ENCODE measurements at regions not wholly inside any gene's neighbourhood (a gene's known extent, or its start where the extent isn't known, plus 50 kb on each side); places are given as distances from the start of the nearest gene placed in this dataset.

- H3K4me1 ChIP-seq (ENCODE audit: control insufficient read depth in 5 of 5, insufficient read depth in 5 of 5, low read length in 5 of 5) = peaks cover 0 to 3% (median 0%) of the 10 kb centered on the region in 5 donors
- H3K27ac ChIP-seq (ENCODE audit: low read depth, low read length) = no peak overlapping the region
- H3K4me3 ChIP-seq (ENCODE audit: low read depth in 1 of 5, low read length in 5 of 5) = no peak overlapping the region
- H3K36me3 ChIP-seq (ENCODE audit: control insufficient read depth in 5 of 5, insufficient read depth in 5 of 5, low read length in 5 of 5) = no peaks in the 10 kb centered on the region
- H3K9me3 ChIP-seq (ENCODE audit: control insufficient read depth in 5 of 5, low read length in 5 of 5) = no peaks in the 10 kb centered on the region
- no peaks in the 10 kb centered on the region for H3K27me3 ChIP-seq (ENCODE audit: control insufficient read depth in 5 of 5, insufficient read depth in 4 of 5, low read length in 5 of 5)
- no peak overlapping the region for H3K9ac ChIP-seq (ENCODE audit: low read length in 5 of 5)
Measured at GRCh38 chr9:108536836-108537601, 318.8 kb downstream of the ACTL7B start.

- Histone ChIP-seq H3K27ac (ENCODE audit: low read depth, low read length) (no peak overlapping the region), H3K9me3 (ENCODE audit: control insufficient read depth in 5 of 5, low read length in 5 of 5) (no peaks in the 10 kb centered on the region), H3K4me3 (ENCODE audit: low read depth in 1 of 5, low read length in 5 of 5) (no peak overlapping the region), H3K9ac (ENCODE audit: low read length in 5 of 5) (no peak overlapping the region), H3K36me3 (ENCODE audit: control insufficient read depth in 5 of 5, insufficient read depth in 5 of 5, low read length in 5 of 5) (no peaks in the 10 kb centered on the region), H3K27me3 (ENCODE audit: control insufficient read depth in 5 of 5, insufficient read depth in 4 of 5, low read length in 5 of 5) (no peaks in the 10 kb centered on the region), H3K4me1 (ENCODE audit: control insufficient read depth in 5 of 5, insufficient read depth in 5 of 5, low read length in 5 of 5) (peaks cover 0 to 3% (median 0%) of the 10 kb centered on the region in 5 donors)
Measured at GRCh38 chr9:108535526-108535925, 320.3 kb downstream of the ACTL7B start.

GRCh38 chr9:108534741-108535140 lies 321.0 kb downstream of the ACTL7B start:
- Histone ChIP-seq H3K4me1 (ENCODE audit: control insufficient read depth in 5 of 5, insufficient read depth in 5 of 5, low read length in 5 of 5) (peaks cover 0 to 3% (median 0%) of the 10 kb centered on the region in 5 donors), H3K27me3 (ENCODE audit: control insufficient read depth in 5 of 5, insufficient read depth in 4 of 5, low read length in 5 of 5) (no peaks in the 10 kb centered on the region), H3K27ac (ENCODE audit: low read depth, low read length) (no peak overlapping the region), H3K9me3 (ENCODE audit: control insufficient read depth in 5 of 5, low read length in 5 of 5) (no peaks in the 10 kb centered on the region), H3K36me3 (ENCODE audit: control insufficient read depth in 5 of 5, insufficient read depth in 5 of 5, low read length in 5 of 5) (no peaks in the 10 kb centered on the region), H3K9ac (ENCODE audit: low read length in 5 of 5) (no peak overlapping the region), H3K4me3 (ENCODE audit: low read depth in 1 of 5, low read length in 5 of 5) (no peak overlapping the region)

GRCh38 chr9:108530141-108530540 lies 325.6 kb downstream of the ACTL7B start:
- peaks cover 0 to 3% (median 0%) of the 10 kb centered on the region in 5 donors for H3K27me3 ChIP-seq (ENCODE audit: control insufficient read depth in 5 of 5, insufficient read depth in 4 of 5, low read length in 5 of 5)
- no peaks in the 10 kb centered on the region for H3K9me3 ChIP-seq (ENCODE audit: control insufficient read depth in 5 of 5, low read length in 5 of 5)
- no peak overlapping the region for H3K4me3 ChIP-seq (ENCODE audit: low read depth in 1 of 5, low read length in 5 of 5)
- no peak overlapping the region for H3K27ac ChIP-seq (ENCODE audit: low read depth, low read length)
- H3K4me1 ChIP-seq (ENCODE audit: control insufficient read depth in 5 of 5, insufficient read depth in 5 of 5, low read length in 5 of 5) = no peaks in the 10 kb centered on the region
- H3K36me3 ChIP-seq (ENCODE audit: control insufficient read depth in 5 of 5, insufficient read depth in 5 of 5, low read length in 5 of 5) = no peaks in the 10 kb centered on the region
- no peak overlapping the region for H3K9ac ChIP-seq (ENCODE audit: low read length in 5 of 5)

- Histone ChIP-seq H3K9me3 (ENCODE audit: control insufficient read depth in 5 of 5, low read length in 5 of 5) (no peaks in the 10 kb centered on the region), H3K4me3 (ENCODE audit: low read depth in 1 of 5, low read length in 5 of 5) (no peak overlapping the region), H3K27ac (ENCODE audit: low read depth, low read length) (no peak overlapping the region), H3K36me3 (ENCODE audit: control insufficient read depth in 5 of 5, insufficient read depth in 5 of 5, low read length in 5 of 5) (no peaks in the 10 kb centered on the region), H3K27me3 (ENCODE audit: control insufficient read depth in 5 of 5, insufficient read depth in 4 of 5, low read length in 5 of 5) (peaks cover 0 to 3% (median 0%) of the 10 kb centered on the region in 5 donors), H3K9ac (ENCODE audit: low read length in 5 of 5) (no peak overlapping the region), H3K4me1 (ENCODE audit: control insufficient read depth in 5 of 5, insufficient read depth in 5 of 5, low read length in 5 of 5) (no peaks in the 10 kb centered on the region)
Measured at GRCh38 chr9:108528231-108528630, 327.6 kb downstream of the ACTL7B start.

- peaks cover 0 to 3% (median 0%) of the 10 kb centered on the region in 5 donors for H3K27me3 ChIP-seq (ENCODE audit: control insufficient read depth in 5 of 5, insufficient read depth in 4 of 5, low read length in 5 of 5)
- H3K4me3 ChIP-seq (ENCODE audit: low read depth in 1 of 5, low read length in 5 of 5) = no peak overlapping the region
- no peaks in the 10 kb centered on the region for H3K4me1 ChIP-seq (ENCODE audit: control insufficient read depth in 5 of 5, insufficient read depth in 5 of 5, low read length in 5 of 5)
- no peak overlapping the region for H3K27ac ChIP-seq (ENCODE audit: low read depth, low read length)
- H3K9ac ChIP-seq (ENCODE audit: low read length in 5 of 5) = no peak overlapping the region
- no peaks in the 10 kb centered on the region for H3K9me3 ChIP-seq (ENCODE audit: control insufficient read depth in 5 of 5, low read length in 5 of 5)
- no peaks in the 10 kb centered on the region for H3K36me3 ChIP-seq (ENCODE audit: control insufficient read depth in 5 of 5, insufficient read depth in 5 of 5, low read length in 5 of 5)
Measured at GRCh38 chr9:108526518-108526917, 329.3 kb downstream of the ACTL7B start.

- Histone ChIP-seq H3K9me3 (ENCODE audit: control insufficient read depth in 5 of 5, low read length in 5 of 5) (no peaks in the 10 kb centered on the region), H3K9ac (ENCODE audit: low read length in 5 of 5) (no peak overlapping the region), H3K27ac (ENCODE audit: low read depth, low read length) (no peak overlapping the region), H3K36me3 (ENCODE audit: control insufficient read depth in 5 of 5, insufficient read depth in 5 of 5, low read length in 5 of 5) (no peaks in the 10 kb centered on the region), H3K4me3 (ENCODE audit: low read depth in 1 of 5, low read length in 5 of 5) (no peak overlapping the region), H3K27me3 (ENCODE audit: control insufficient read depth in 5 of 5, insufficient read depth in 4 of 5, low read length in 5 of 5) (peaks cover 0 to 3% (median 0%) of the 10 kb centered on the region in 5 donors), H3K4me1 (ENCODE audit: control insufficient read depth in 5 of 5, insufficient read depth in 5 of 5, low read length in 5 of 5) (no peaks in the 10 kb centered on the region)
Measured at GRCh38 chr9:108525186-108525585, 330.6 kb downstream of the ACTL7B start.

- no peak overlapping the region for H3K4me3 ChIP-seq (ENCODE audit: low read depth in 1 of 5, low read length in 5 of 5)
- no peaks in the 10 kb centered on the region for H3K27me3 ChIP-seq (ENCODE audit: control insufficient read depth in 5 of 5, insufficient read depth in 4 of 5, low read length in 5 of 5)
- H3K27ac ChIP-seq (ENCODE audit: low read depth, low read length) = no peak overlapping the region
- H3K36me3 ChIP-seq (ENCODE audit: control insufficient read depth in 5 of 5, insufficient read depth in 5 of 5, low read length in 5 of 5) = no peaks in the 10 kb centered on the region
- H3K9me3 ChIP-seq (ENCODE audit: control insufficient read depth in 5 of 5, low read length in 5 of 5) = no peaks in the 10 kb centered on the region
- H3K9ac ChIP-seq (ENCODE audit: low read length in 5 of 5) = no peak overlapping the region
- H3K4me1 ChIP-seq (ENCODE audit: control insufficient read depth in 5 of 5, insufficient read depth in 5 of 5, low read length in 5 of 5) = peaks cover 0 to 3% (median 0%) of the 10 kb centered on the region in 5 donors
Measured at GRCh38 chr9:108521063-108521590, 334.7 kb downstream of the ACTL7B start.

- no peaks in the 10 kb centered on the region for H3K9me3 ChIP-seq (ENCODE audit: control insufficient read depth in 5 of 5, low read length in 5 of 5)
- H3K27ac ChIP-seq (ENCODE audit: low read depth, low read length) = no peak overlapping the region
- H3K4me3 ChIP-seq (ENCODE audit: low read depth in 1 of 5, low read length in 5 of 5) = no peak overlapping the region
- peaks cover 0 to 3% (median 0%) of the 10 kb centered on the region in 5 donors for H3K27me3 ChIP-seq (ENCODE audit: control insufficient read depth in 5 of 5, insufficient read depth in 4 of 5, low read length in 5 of 5)
- H3K4me1 ChIP-seq (ENCODE audit: control insufficient read depth in 5 of 5, insufficient read depth in 5 of 5, low read length in 5 of 5) = peaks cover 0 to 3% (median 0%) of the 10 kb centered on the region in 5 donors
- no peaks in the 10 kb centered on the region for H3K36me3 ChIP-seq (ENCODE audit: control insufficient read depth in 5 of 5, insufficient read depth in 5 of 5, low read length in 5 of 5)
- no peak overlapping the region for H3K9ac ChIP-seq (ENCODE audit: low read length in 5 of 5)
Measured at GRCh38 chr9:108519437-108519836, 336.3 kb downstream of the ACTL7B start.

- H3K9ac ChIP-seq (ENCODE audit: low read length in 5 of 5) = no peak overlapping the region
- no peaks in the 10 kb centered on the region for H3K36me3 ChIP-seq (ENCODE audit: control insufficient read depth in 5 of 5, insufficient read depth in 5 of 5, low read length in 5 of 5)
- no peak overlapping the region for H3K4me3 ChIP-seq (ENCODE audit: low read depth in 1 of 5, low read length in 5 of 5)
- peaks cover 0 to 3% (median 0%) of the 10 kb centered on the region in 5 donors for H3K4me1 ChIP-seq (ENCODE audit: control insufficient read depth in 5 of 5, insufficient read depth in 5 of 5, low read length in 5 of 5)
- H3K9me3 ChIP-seq (ENCODE audit: control insufficient read depth in 5 of 5, low read length in 5 of 5) = no peaks in the 10 kb centered on the region
- no peak overlapping the region for H3K27ac ChIP-seq (ENCODE audit: low read depth, low read length)
- peaks cover 0 to 3% (median 0%) of the 10 kb centered on the region in 5 donors for H3K27me3 ChIP-seq (ENCODE audit: control insufficient read depth in 5 of 5, insufficient read depth in 4 of 5, low read length in 5 of 5)
Measured at GRCh38 chr9:108517651-108518365, 338.0 kb downstream of the ACTL7B start.

All from subcutaneous abdominal adipose tissue (tissue), 5 donors.